A549 (cell line): ENCODE measurements at regions not wholly inside any gene's neighbourhood (a gene's known extent, or its start where the extent isn't known, plus 50 kb on each side); places are given as distances from the start of the nearest gene placed in this dataset.

Experiments used
- ATAC-seq, 2 experiments: fragments of 200-7000 bp in 1 of 2; fragments of >200 bp in 1 of 2; cut with Nextera tagmentation in 1 of 2; cut with Tn5 transposase in 1 of 2; 3 replicates each; pipeline versions ENCODE4 v1.8.0 to v1.9.1; 2018 to 2020; ENCODE audit warnings: mild to moderate bottlenecking in 1 of 2, moderate library complexity in 1 of 2
- CTCF ChIA-PET: fragments of 300-600 bp; sonication (Branson Sonifier 250); formaldehyde crosslinking; extraction: SDS; loops from one replicate; lab custom pipeline; 2021; ENCODE audit warnings: antibody characterized with exemption, inconsistent platforms; lab: Yijun Ruan, JAX
- POLR2A ChIA-PET: fragments of 350-600 bp; formaldehyde crosslinking; extraction: SDS; loops from one replicate; lab custom pipeline; 2021; ENCODE audit warnings: antibody characterized with exemption, inconsistent platforms; lab: Yijun Ruan, JAX
- DNase-seq, 2 experiments: peaks; one replicate each; pipeline versions ENCODE4 v3.0.0 to v3.0.0-alpha.2; 2011 to 2016; ENCODE audit warnings: low read depth in 1 of 2, low spot score in 1 of 2
- FAIRE-seq: peaks from 2 replicates; lab custom pipeline; 2011; peaks lifted over from hg19 to GRCh38; lab: Jason Lieb, UNC
- H3K27ac ChIP-seq, 2 experiments: fragments of >200 bp; sonication (Bioruptor Twin); formaldehyde crosslinking; 3 replicates each; pipeline ENCODE4 v1.5.1; 2016 to 2017
- H3K4me1 ChIP-seq: fragments of >200 bp; sonication (Bioruptor Twin); formaldehyde crosslinking; 3 replicates; pipeline ENCODE4 v1.6.1; 2016
- H3K4me2 ChIP-seq: fragments of >200 bp; sonication (Bioruptor Twin); formaldehyde crosslinking; 3 replicates; pipeline ENCODE4 v1.6.1; 2016
- H3K4me3 ChIP-seq: fragments of >200 bp; sonication (Bioruptor Twin); formaldehyde crosslinking; 3 replicates; pipeline ENCODE4 v1.5.1; 2016
- H3K9me3 ChIP-seq: fragments of >200 bp; sonication (Bioruptor Twin); formaldehyde crosslinking; 3 replicates; pipeline ENCODE4 v1.6.1; 2016
- ATOH8 ChIP-seq: fragments of 250-450 bp; sonication (Bioruptor Pico); IDR thresholded peaks from 2 replicates; pipeline ENCODE4 v1.5.0; 2020; ENCODE audit warnings: low read depth, mild to moderate bottlenecking, moderate library complexity
- BHLHE40 ChIP-seq: IDR thresholded peaks from 2 replicates; pipeline ENCODE4 v1.6.1; 2012; ENCODE audit warnings: low read depth, low read length, inconsistent platforms
- CBX8 ChIP-seq: fragments of 200-600 bp; sonication (generic); IDR thresholded peaks from 2 replicates; pipeline ENCODE4 v1.6.1; 2016
- CEBPB ChIP-seq, 2 experiments: fragments of >200 bp in 1 of 2; sonication (Bioruptor Twin) in 1 of 2; formaldehyde crosslinking in 1 of 2; IDR thresholded peaks; 2 replicates each; pipeline ENCODE4 v1.6.1; 2012 to 2016
- CHD4 ChIP-seq: fragments of 200-600 bp; sonication (generic); IDR thresholded peaks from 2 replicates; pipeline ENCODE4 v1.6.1; 2016; ENCODE audit warnings: antibody characterized with exemption, mild to moderate bottlenecking, borderline replicate concordance
- CTCF ChIP-seq: fragments of >200 bp; sonication (Bioruptor Twin); formaldehyde crosslinking; IDR thresholded peaks from 3 replicates; pipeline ENCODE4 v1.5.1; 2016
- E2F6 ChIP-seq: IDR thresholded peaks from 2 replicates; pipeline ENCODE4 v1.6.1; 2012; ENCODE audit warnings: low read depth, borderline replicate concordance
- ESRRA ChIP-seq: fragments of 150-350 bp; IDR thresholded peaks from 2 replicates; pipeline ENCODE4 v1.6.1; 2014; ENCODE audit warnings: mild to moderate bottlenecking, low read length, borderline replicate concordance
- FOSL2 ChIP-seq, 2 experiments: fragments of 450-650 bp in 1 of 2; fragments of >200 bp in 1 of 2; sonication (Bioruptor Twin) in 1 of 2; formaldehyde crosslinking; IDR thresholded peaks; 2 replicates each; pipeline versions ENCODE4 v1.5.0 to v1.6.1; 2016 to 2020; ENCODE audit warnings: mild to moderate bottlenecking in 1 of 2, moderate library complexity in 1 of 2
- HMGXB4 ChIP-seq: fragments of 250-450 bp; sonication (Bioruptor Pico); IDR thresholded peaks from 2 replicates; pipeline ENCODE4 v1.5.0; 2021; ENCODE audit warnings: mild to moderate bottlenecking, moderate library complexity, borderline replicate concordance
- HOXB13 ChIP-seq: fragments of 250-450 bp; sonication (Bioruptor Pico); IDR thresholded peaks from 2 replicates; pipeline ENCODE4 v1.5.0; 2020; ENCODE audit warnings: low read depth, mild to moderate bottlenecking, moderate library complexity
- HOXB5 ChIP-seq: fragments of 250-450 bp; sonication (Bioruptor Pico); IDR thresholded peaks from 2 replicates; pipeline ENCODE4 v1.5.0; 2020; ENCODE audit warnings: mild to moderate bottlenecking, moderate library complexity
- JUNB ChIP-seq: fragments of >200 bp; sonication (Bioruptor Twin); formaldehyde crosslinking; IDR thresholded peaks from 2 replicates; pipeline ENCODE4 v1.6.1; 2016
- NPAS2 ChIP-seq: fragments of 250-450 bp; sonication (Bioruptor Pico); IDR thresholded peaks from 2 replicates; pipeline ENCODE4 v1.8.0; 2022; ENCODE audit warnings: mild to moderate bottlenecking, moderate library complexity, borderline replicate concordance
- PBX3 ChIP-seq: IDR thresholded peaks from 2 replicates; pipeline ENCODE4 v1.6.1; 2012
- PHF8 ChIP-seq: fragments of 200-600 bp; sonication (generic); IDR thresholded peaks from 2 replicates; pipeline ENCODE4 v1.6.1; 2016; ENCODE audit warnings: low read depth, mild to moderate bottlenecking, antibody characterized with exemption, moderate library complexity, borderline replicate concordance
- POLR2AphosphoS2 ChIP-seq: conservative IDR thresholded peaks from 2 replicates; pipeline ENCODE4 v1.6.1; 2012; ENCODE audit warnings: low read length, improper control_type of control experiment, inconsistent platforms
- RCOR1 ChIP-seq: fragments of 150-350 bp; IDR thresholded peaks from 2 replicates; pipeline ENCODE4 v1.6.1; 2014; ENCODE audit warnings: antibody characterized with exemption, low read length, low read depth
- RFX5 ChIP-seq: fragments of 450-650 bp; IDR thresholded peaks from 2 replicates; pipeline ENCODE4 v1.7.1; 2014; ENCODE audit warnings: antibody characterized with exemption, mild to moderate bottlenecking, moderate library complexity
- SREBF2 ChIP-seq: fragments of 450-650 bp; IDR thresholded peaks from 2 replicates; pipeline ENCODE4 v1.6.1; 2014; ENCODE audit warnings: mild to moderate bottlenecking, moderate library complexity
- ZFP36 ChIP-seq: fragments of 450-650 bp; IDR thresholded peaks from 2 replicates; pipeline ENCODE4 v1.6.1; 2014; ENCODE audit warnings: borderline replicate concordance; ENCODE audit not compliant: partially characterized antibody
- WGBS: methylation state at CpG from one replicate; pipeline ENCODE4 v1.1.6; 2017; ENCODE audit errors: missing lambda C conversion rate; 5-methylcytosine and 5-hydroxymethylcytosine counted together

GRCh38 chr20:19110285-19110684 lies 102.2 kb upstream of the SLC24A3 start (continued):
- TF ChIP-seq PHF8 (no peak), JUNB (no peak), POLR2AphosphoS2 (no peak), PBX3 (no peak)

GRCh38 chr20:19110881-19111460 lies 101.5 kb upstream of the SLC24A3 start:
- ChIA-PET POLR2A (no interaction called here), CTCF (interaction anchor here (0.6 to 1.7 kb wide), 5 partner anchors 11 to 373 kb away, joined by 3 to 5 read pairs (median 3); no protein-coding TSS in a partner anchor)
- Histone ChIP-seq H3K4me2 (no peak overlapping the region), H3K4me3 (no peak overlapping the region), H3K9me3 (no peaks in the 10 kb centered on the region), H3K4me1 (no peaks in the 10 kb centered on the region)
- no peak for DNase-seq
- no peak for ATAC-seq
- WGBS, result 58% methylated on average over 7 of the region's 7 CpGs
- TF ChIP-seq ZFP36, result no peak
- TF ChIP-seq HOXB5 (CRISPR knock-in tag), result no peak
- no peak for TF ChIP-seq CEBPB (IDR thresholded peaks at IDR 0.05)
- TF ChIP-seq, all 56 proteins: peak for 0
- no peak overlapping the region for H3K27ac ChIP-seq
- FAIRE-seq, result no peak

- H3K4me2 ChIP-seq, result no peak overlapping the region
- WGBS, result 39% methylated on average over 2 of the region's 2 CpGs
- no peak overlapping the region for H3K4me3 ChIP-seq
- no peak overlapping the region for H3K27ac ChIP-seq
- DNase-seq (no peak), ATAC-seq (no peak), FAIRE-seq (no peak)
- TF ChIP-seq E2F6, result no peak
- POLR2A ChIA-PET, result no interaction called here
- H3K9me3 ChIP-seq, result no peaks in the 10 kb centered on the region
- CTCF ChIA-PET, result no interaction called here
- no peaks in the 10 kb centered on the region for H3K4me1 ChIP-seq
Observed at GRCh38 chr20:19112828-19113227, 99.6 kb upstream of the SLC24A3 start.

GRCh38 chr20:19113343-19113930 lies 99.0 kb upstream of the SLC24A3 start:
- Histone ChIP-seq H3K4me3 (no peak overlapping the region), H3K4me2 (no peak overlapping the region), H3K27ac (no peak overlapping the region), H3K9me3 (no peaks in the 10 kb centered on the region), H3K4me1 (no peaks in the 10 kb centered on the region)
- no peak for FAIRE-seq
- ChIA-PET POLR2A (no interaction called here), CTCF (no interaction called here)
- 32% methylated on average over 5 of the region's 5 CpGs for WGBS
- ATAC-seq, result peak in 1 of 2 experiments; percentile 34; a peak in 1 of 6 replicates
- peak in 1 of 2 experiments; percentile 10 for DNase-seq
- TF ChIP-seq ESRRA (no peak), BHLHE40 (no peak), RCOR1 (no peak), E2F6 (no peak), HOXB13 (CRISPR knock-in tag) (no peak), HMGXB4 (CRISPR knock-in tag) (no peak), CHD4 (no peak), FOSL2 (IDR thresholded peaks at IDR 0.05) (no peak), FOSL2 (CRISPR knock-in tag; IDR thresholded peaks at IDR 0.05) (no peak), SREBF2 (no peak), RFX5 (no peak), ATOH8 (CRISPR knock-in tag) (no peak), NPAS2 (CRISPR knock-in tag) (no peak), CTCF (no peak), CBX8 (no peak)
